IMR-90 (cell line): ENCODE measurements at regions not wholly inside any gene's neighbourhood (a gene's known extent, or its start where the extent isn't known, plus 50 kb on each side); places are given as distances from the start of the nearest gene placed in this dataset.

Experiments
- ATAC-seq: fragments of 200-7000 bp; cut with Tn5 transposase; 2 replicates; pipeline ENCODE4 v1.9.1; 2020; ENCODE audit warnings: low read depth, mild to moderate bottlenecking, moderate library complexity
- BruUV-seq: library from RNA; stranded (reverse); fragments of 400-500 nt; replicated peaks from 2 replicates; lab custom pipeline; 2021; lab: Mats Ljungman, UMichigan
- CTCF ChIA-PET: fragments of 300-600 bp; formaldehyde crosslinking; extraction: SDS; loops from one replicate; lab custom pipeline; 2021; ENCODE audit warnings: antibody characterized with exemption; lab: Yijun Ruan, JAX
- POLR2A ChIA-PET: fragments of 300-600 bp; sonication (Branson Sonifier 250); formaldehyde crosslinking; loops from one replicate; lab custom pipeline; 2022; ENCODE audit warnings: antibody characterized with exemption; ENCODE audit not compliant: unreplicated experiment; lab: Charles Lee
- DNase-seq: peaks from one replicate; pipeline ENCODE4 v3.0.0; 2013
- H2AFZ ChIP-seq: replicated peaks from 2 replicates; pipeline ENCODE3; 2013; ENCODE audit warnings: low read length, mild to moderate bottlenecking; ENCODE audit not compliant: poor library complexity
- H2AK5ac ChIP-seq: 2 replicates; pipeline ENCODE4 v1.6.1; 2013; ENCODE audit warnings: low read depth, low read length, inconsistent platforms
- H2AK9ac ChIP-seq: replicated peaks from 2 replicates; pipeline ENCODE3; 2013; ENCODE audit warnings: mild to moderate bottlenecking, low read depth, low read length, moderate library complexity; ENCODE audit not compliant: poor library complexity
- H2BK120ac ChIP-seq: 2 replicates; pipeline ENCODE4 v1.6.1; 2013; ENCODE audit warnings: low read depth, low read length, inconsistent platforms
- H2BK15ac ChIP-seq: 3 replicates; pipeline ENCODE4 v1.6.1; 2013; ENCODE audit warnings: low read depth, low read length, inconsistent platforms
- H2BK20ac ChIP-seq: 2 replicates; pipeline ENCODE4 v1.6.1; 2013; ENCODE audit warnings: low read depth, mild to moderate bottlenecking, inconsistent platforms, low read length, moderate library complexity
- H2BK5ac ChIP-seq: 2 replicates; pipeline ENCODE4 v1.6.1; 2013; ENCODE audit warnings: mild to moderate bottlenecking, low read depth, low read length, inconsistent platforms; ENCODE audit not compliant: poor library complexity, severe bottlenecking
- H3K14ac ChIP-seq: replicated peaks from 2 replicates; pipeline ENCODE4 v1.6.1; 2013; ENCODE audit warnings: low read depth, low read length, inconsistent platforms
- H3K18ac ChIP-seq: 2 replicates; pipeline ENCODE4 v1.6.1; 2013; ENCODE audit warnings: low read depth, low read length, control low read depth
- H3K23ac ChIP-seq: 2 replicates; pipeline ENCODE4 v1.6.1; 2013; ENCODE audit warnings: low read depth, low read length, inconsistent platforms
- H3K27ac ChIP-seq: 2 replicates; pipeline ENCODE4 v1.5.1; 2013; ENCODE audit warnings: mild to moderate bottlenecking, control low read depth, low read length; ENCODE audit not compliant: insufficient read depth
- H3K27me3 ChIP-seq: 2 replicates; pipeline ENCODE4 v1.6.1; 2013; ENCODE audit warnings: low read length; ENCODE audit not compliant: control insufficient read depth, insufficient read depth
- H3K36me3 ChIP-seq: 2 replicates; pipeline ENCODE4 v1.6.1; 2013; ENCODE audit warnings: low read length, mixed read lengths; ENCODE audit not compliant: control insufficient read depth, insufficient read depth
- H3K4ac ChIP-seq: 2 replicates; pipeline ENCODE4 v1.6.1; 2013; ENCODE audit warnings: low read depth, low read length, inconsistent platforms
- H3K4me1 ChIP-seq: 2 replicates; pipeline ENCODE4 v1.6.1; 2013; ENCODE audit warnings: low read length, mixed read lengths; ENCODE audit not compliant: control insufficient read depth, insufficient read depth
- H3K4me2 ChIP-seq: 2 replicates; pipeline ENCODE4 v1.6.1; 2013; ENCODE audit warnings: low read depth, mild to moderate bottlenecking, control low read depth, low read length, moderate library complexity
- H3K4me3 ChIP-seq: 2 replicates; pipeline ENCODE4 v1.5.1; 2013; ENCODE audit warnings: low read depth, mild to moderate bottlenecking, control low read depth, low read length, moderate library complexity; ENCODE audit not compliant: insufficient read depth
- H3K56ac ChIP-seq: 2 replicates; pipeline ENCODE4 v1.6.1; 2013; ENCODE audit warnings: low read length, inconsistent platforms; ENCODE audit not compliant: insufficient read depth; ENCODE audit errors: extremely low read depth
- H3K79me1 ChIP-seq, 2 experiments: 2 replicates each; pipeline ENCODE4 v1.6.1; 2013; ENCODE audit warnings: low read length in 2 of 2, inconsistent platforms in 1 of 2, low read depth in 1 of 2
- H3K9ac ChIP-seq: 2 replicates; pipeline ENCODE4 v1.6.1; 2013; ENCODE audit warnings: low read depth, low read length, control low read depth
- H3K9me1 ChIP-seq: 2 replicates; pipeline ENCODE4 v1.6.1; 2013; ENCODE audit warnings: low read length, inconsistent platforms; ENCODE audit not compliant: insufficient read depth
- H3K9me3 ChIP-seq: 2 replicates; pipeline ENCODE4 v1.6.1; 2013; ENCODE audit warnings: low read length; ENCODE audit not compliant: control insufficient read depth, insufficient read depth
- H4K20me1 ChIP-seq: 2 replicates; pipeline ENCODE4 v1.6.1; 2013; ENCODE audit warnings: low read length, inconsistent platforms; ENCODE audit not compliant: insufficient read depth
- H4K5ac ChIP-seq: 2 replicates; pipeline ENCODE4 v1.6.1; 2013; ENCODE audit warnings: mild to moderate bottlenecking, low read depth, low read length, control low read depth
- H4K8ac ChIP-seq, 2 experiments: 2 replicates each; pipeline ENCODE4 v1.6.1; 2013; ENCODE audit warnings: low read depth in 2 of 2, low read length in 2 of 2, control low read depth in 1 of 2, inconsistent platforms in 1 of 2
- H4K91ac ChIP-seq: 2 replicates; pipeline ENCODE4 v1.6.1; 2013; ENCODE audit warnings: low read depth, low read length, inconsistent platforms; ENCODE audit not compliant: insufficient read depth
- BHLHE40 ChIP-seq: fragments of 150-350 bp; IDR thresholded peaks from 2 replicates; pipeline ENCODE4 v1.6.1; 2016; ENCODE audit warnings: mild to moderate bottlenecking, low read depth, low read length
- CEBPB ChIP-seq: IDR thresholded peaks from 2 replicates; pipeline ENCODE4 v1.6.1; 2012; ENCODE audit warnings: low read depth, low read length, improper control_type of control experiment
- CHD1 ChIP-seq: IDR thresholded peaks from 2 replicates; pipeline ENCODE4 v1.6.1; 2012; ENCODE audit warnings: low read depth, low read length, improper control_type of control experiment
- FOS ChIP-seq: fragments of 150-350 bp; IDR thresholded peaks from 2 replicates; pipeline ENCODE4 v1.6.1; 2016; ENCODE audit warnings: low read depth, low read length
- MAFK ChIP-seq: IDR thresholded peaks from 2 replicates; pipeline ENCODE4 v1.6.1; 2012; ENCODE audit warnings: low read depth, low read length, improper control_type of control experiment
- MAZ ChIP-seq: IDR thresholded peaks from 2 replicates; pipeline ENCODE4 v1.6.1; 2012; ENCODE audit warnings: low read depth, mild to moderate bottlenecking, low read length, improper control_type of control experiment, moderate library complexity, borderline replicate concordance
- MXI1 ChIP-seq: IDR thresholded peaks from 2 replicates; pipeline ENCODE4 v1.6.1; 2012; ENCODE audit warnings: low read depth, mild to moderate bottlenecking, low read length, moderate library complexity, borderline replicate concordance
- NFE2L2 ChIP-seq: fragments of 150-350 bp; IDR thresholded peaks from 2 replicates; pipeline ENCODE4 v1.6.1; 2016; ENCODE audit warnings: low read depth, mild to moderate bottlenecking, low read length
- POLR2A ChIP-seq: IDR thresholded peaks from 2 replicates; pipeline ENCODE4 v1.6.1; 2012; ENCODE audit warnings: mild to moderate bottlenecking, low read depth, low read length
- RAD21 ChIP-seq: IDR thresholded peaks from 2 replicates; pipeline ENCODE4 v1.6.1; 2012; ENCODE audit warnings: low read length, improper control_type of control experiment
- RCOR1 ChIP-seq: IDR thresholded peaks from 2 replicates; pipeline ENCODE4 v1.6.1; 2012; ENCODE audit warnings: mild to moderate bottlenecking, low read length, improper control_type of control experiment; ENCODE audit not compliant: insufficient replicate concordance
- RFX5 ChIP-seq: IDR thresholded peaks from 2 replicates; pipeline ENCODE4 v1.8.0; 2012; ENCODE audit warnings: low read depth, mild to moderate bottlenecking, low read length, moderate library complexity
- SMC3 ChIP-seq: fragments of 150-350 bp; IDR thresholded peaks from 2 replicates; pipeline ENCODE4 v1.6.1; 2016; ENCODE audit warnings: low read depth, mild to moderate bottlenecking, antibody characterized with exemption, low read length, moderate library complexity
- USF2 ChIP-seq: fragments of 150-350 bp; IDR thresholded peaks from 2 replicates; pipeline ENCODE4 v1.6.1; 2017; ENCODE audit warnings: mild to moderate bottlenecking, antibody characterized with exemption, low read length, low read depth
- WGBS, 2 experiments: methylation state at CpG; one replicate each; pipeline versions ENCODE4 v1.1.5 to v1.1.7; 2013; ENCODE audit warnings: missing lambda C conversion rate in 2 of 2; ENCODE audit not compliant: insufficient read length in 1 of 2; ENCODE audit errors: extremely low coverage in 2 of 2; 5-methylcytosine and 5-hydroxymethylcytosine counted together
- dilution Hi-C: fragments of 300-500 bp; cut with HindIII; formaldehyde crosslinking; loops from one replicate; pipeline ENCODE4 v1.14.3; 2018; ENCODE audit warnings: low sequenced_read_pairs; ENCODE audit not compliant: unreplicated experiment
- in situ Hi-C: fragments of 300-500 bp; cut with MboI; formaldehyde crosslinking; loops from 3 replicates; pipeline ENCODE4 v1.14.3; 2019; ENCODE audit warnings: low sequenced_read_pairs, inconsistent platforms, mixed read lengths
- intact Hi-C: fragments of 100-400 bp; cut with micrococcal nuclease; formaldehyde crosslinking; loops from 2 replicates; pipeline ENCODE4 v1.10.0; 2022
- TF ChIP-seq, protein P1 (sequence below): fragments of 150-350 bp; IDR thresholded peaks from 2 replicates; pipeline ENCODE4 v1.6.1; 2016; ENCODE audit warnings: low read depth, mild to moderate bottlenecking, low read length, moderate library complexity, borderline replicate concordance
- TF ChIP-seq, protein P2 (sequence below): conservative IDR thresholded peaks from 2 replicates; pipeline ENCODE4 v1.5.1; 2012; ENCODE audit warnings: mild to moderate bottlenecking, low read depth, low read length, improper control_type of control experiment

DNA sequence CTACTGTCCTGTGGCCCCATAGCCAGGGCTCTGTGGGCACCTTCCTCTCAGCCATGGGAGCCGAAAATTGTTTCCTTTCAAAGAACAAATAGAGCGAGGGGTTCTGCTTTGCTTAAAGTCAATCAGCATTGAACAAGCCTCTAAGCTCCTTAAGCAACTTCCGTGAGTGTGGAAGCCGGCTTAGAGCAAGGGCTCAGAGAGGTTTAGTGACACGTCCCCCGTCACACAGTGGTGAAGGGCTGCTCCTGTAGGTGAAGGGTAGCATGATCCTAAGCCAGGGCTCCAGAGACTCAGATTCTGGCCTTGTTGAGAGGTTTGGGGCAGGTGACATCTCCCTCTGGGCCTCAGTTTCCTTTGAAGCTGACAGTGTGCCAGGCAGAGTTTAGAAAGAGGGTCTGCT is 94.0 kb upstream of the WNT4 start:
- BruUV-seq: no TSS peak
- ChIA-PET POLR2A (no interaction called here), CTCF (interaction anchor here (0.6 kb wide), 1 partner anchor 1443 kb away, joined by 3 read pairs; no protein-coding TSS in a partner anchor)
- Histone ChIP-seq H3K4me2 (no peak overlapping the region), H3K14ac (no peak overlapping the region), H3K4ac (no peak overlapping the region), H3K27ac (no peak overlapping the region), H3K79me1 (no peaks in the 10 kb centered on the region), H4K5ac (no peak overlapping the region), H3K18ac (no peak overlapping the region), H3K9me3 (no peaks in the 10 kb centered on the region), H4K8ac (no peak overlapping the region), H3K4me3 (no peak overlapping the region), H3K56ac (no peak overlapping the region), H2BK20ac (no peak overlapping the region), H3K27me3 (peaks cover 63% of the 10 kb centered on the region), H3K36me3 (no peaks in the 10 kb centered on the region), H2BK120ac (no peak overlapping the region), H2AK5ac (no peak overlapping the region), H2BK15ac (no peak overlapping the region), H3K9ac (no peak overlapping the region), H2AK9ac (no peak overlapping the region), H3K23ac (no peak overlapping the region), H4K91ac (no peak overlapping the region), H3K9me1 (no peaks in the 10 kb centered on the region), H4K20me1 (no peaks in the 10 kb centered on the region; the same call in 1 of the 2 replicates), H3K4me1 (no peaks in the 10 kb centered on the region), H2BK5ac (no peak overlapping the region), H2AFZ (no peak overlapping the region)
- DNase-seq (no peak), ATAC-seq (no peak)
- dilution Hi-C loops (no loop called here), in situ Hi-C loops (no loop called here), intact Hi-C loops (no loop called here)
- WGBS, 2 experiments: 33% methylated on average over 1 of the region's 6 CpGs; no CpG with 5 or more reads in 1 of the 2 experiments
- TF ChIP-seq CEBPB: no peak
- no peak for TF ChIP-seq RCOR1
- TF ChIP-seq, protein P1, sequence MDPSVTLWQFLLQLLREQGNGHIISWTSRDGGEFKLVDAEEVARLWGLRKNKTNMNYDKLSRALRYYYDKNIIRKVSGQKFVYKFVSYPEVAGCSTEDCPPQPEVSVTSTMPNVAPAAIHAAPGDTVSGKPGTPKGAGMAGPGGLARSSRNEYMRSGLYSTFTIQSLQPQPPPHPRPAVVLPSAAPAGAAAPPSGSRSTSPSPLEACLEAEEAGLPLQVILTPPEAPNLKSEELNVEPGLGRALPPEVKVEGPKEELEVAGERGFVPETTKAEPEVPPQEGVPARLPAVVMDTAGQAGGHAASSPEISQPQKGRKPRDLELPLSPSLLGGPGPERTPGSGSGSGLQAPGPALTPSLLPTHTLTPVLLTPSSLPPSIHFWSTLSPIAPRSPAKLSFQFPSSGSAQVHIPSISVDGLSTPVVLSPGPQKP: no peak
- no peak for TF ChIP-seq MAFK
- TF ChIP-seq BHLHE40: no peak
- TF ChIP-seq USF2: no peak
- TF ChIP-seq POLR2A: no peak
- no peak for TF ChIP-seq SMC3
- TF ChIP-seq NFE2L2: no peak
- no peak for TF ChIP-seq MXI1
- no peak for TF ChIP-seq RFX5
- no peak for TF ChIP-seq CHD1
- TF ChIP-seq RAD21: no peak
- no peak for TF ChIP-seq MAZ
- TF ChIP-seq, protein P2, sequence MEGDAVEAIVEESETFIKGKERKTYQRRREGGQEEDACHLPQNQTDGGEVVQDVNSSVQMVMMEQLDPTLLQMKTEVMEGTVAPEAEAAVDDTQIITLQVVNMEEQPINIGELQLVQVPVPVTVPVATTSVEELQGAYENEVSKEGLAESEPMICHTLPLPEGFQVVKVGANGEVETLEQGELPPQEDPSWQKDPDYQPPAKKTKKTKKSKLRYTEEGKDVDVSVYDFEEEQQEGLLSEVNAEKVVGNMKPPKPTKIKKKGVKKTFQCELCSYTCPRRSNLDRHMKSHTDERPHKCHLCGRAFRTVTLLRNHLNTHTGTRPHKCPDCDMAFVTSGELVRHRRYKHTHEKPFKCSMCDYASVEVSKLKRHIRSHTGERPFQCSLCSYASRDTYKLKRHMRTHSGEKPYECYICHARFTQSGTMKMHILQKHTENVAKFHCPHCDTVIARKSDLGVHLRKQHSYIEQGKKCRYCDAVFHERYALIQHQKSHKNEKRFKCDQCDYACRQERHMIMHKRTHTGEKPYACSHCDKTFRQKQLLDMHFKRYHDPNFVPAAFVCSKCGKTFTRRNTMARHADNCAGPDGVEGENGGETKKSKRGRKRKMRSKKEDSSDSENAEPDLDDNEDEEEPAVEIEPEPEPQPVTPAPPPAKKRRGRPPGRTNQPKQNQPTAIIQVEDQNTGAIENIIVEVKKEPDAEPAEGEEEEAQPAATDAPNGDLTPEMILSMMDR: no peak
- no peak for TF ChIP-seq FOS
